GM12891 (cell line): ENCODE measurements at regions not wholly inside any gene's neighbourhood (a gene's known extent, or its start where the extent isn't known, plus 50 kb on each side); places are given as distances from the start of the nearest gene placed in this dataset.

Source experiments
- PAX5 ChIP-seq: IDR thresholded peaks from 2 replicates; pipeline ENCODE4 v1.6.1; 2011; ENCODE audit warnings: low read length, moderate library complexity, mild to moderate bottlenecking; ENCODE audit not compliant: insufficient read depth, severe bottlenecking
- POLR2A ChIP-seq: IDR thresholded peaks from 2 replicates; pipeline ENCODE4 v1.6.1; 2011; ENCODE audit warnings: low read depth, low read length, control low read depth
- POLR2AphosphoS5 ChIP-seq: IDR thresholded peaks from 2 replicates; pipeline ENCODE4 v1.6.1; 2011; ENCODE audit warnings: low read depth, low read length, control low read depth
- POU2F2 ChIP-seq: IDR thresholded peaks from 2 replicates; pipeline ENCODE4 v1.6.1; 2011; ENCODE audit warnings: low read depth, mild to moderate bottlenecking, control low read depth, low read length, moderate library complexity
- SPI1 ChIP-seq: IDR thresholded peaks from 2 replicates; pipeline ENCODE4 v1.6.1; 2011; ENCODE audit warnings: low read depth, low read length, control low read depth
- TAF1 ChIP-seq: IDR thresholded peaks from 2 replicates; pipeline ENCODE4 v1.6.1; 2011; ENCODE audit warnings: low read depth, low read length, control low read depth

DNA sequence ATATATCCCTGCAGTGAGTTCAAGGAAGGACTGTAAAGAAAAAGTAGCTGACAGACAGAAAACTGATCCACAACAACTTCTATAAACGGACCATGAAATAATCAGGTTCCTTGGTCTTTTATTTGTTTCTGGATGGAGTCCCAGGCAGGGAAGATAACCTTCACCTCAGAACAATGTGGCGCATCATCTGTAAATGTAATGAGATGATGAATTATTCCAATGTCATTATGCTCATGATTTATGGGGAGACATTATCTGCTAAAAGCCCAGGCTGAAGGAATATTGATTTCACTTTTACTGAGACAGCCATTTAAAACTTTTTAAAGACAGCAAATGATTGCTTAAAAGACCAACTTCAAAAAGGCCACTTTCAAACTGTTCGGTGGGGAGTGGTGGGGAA, 354.9 kb upstream of the ADAMTS9 start:
- no peak for TF ChIP-seq POLR2A
- no peak for TF ChIP-seq TAF1
- no peak for TF ChIP-seq PAX5
- TF ChIP-seq SPI1 = no peak
- TF ChIP-seq POLR2AphosphoS5 = no peak
- no peak for TF ChIP-seq POU2F2
